ENCODE measurements at regions not wholly inside any gene's neighbourhood (a gene's known extent, or its start where the extent isn't known, plus 50 kb on each side); places are given as distances from the start of the nearest gene placed in this dataset.

DNA sequence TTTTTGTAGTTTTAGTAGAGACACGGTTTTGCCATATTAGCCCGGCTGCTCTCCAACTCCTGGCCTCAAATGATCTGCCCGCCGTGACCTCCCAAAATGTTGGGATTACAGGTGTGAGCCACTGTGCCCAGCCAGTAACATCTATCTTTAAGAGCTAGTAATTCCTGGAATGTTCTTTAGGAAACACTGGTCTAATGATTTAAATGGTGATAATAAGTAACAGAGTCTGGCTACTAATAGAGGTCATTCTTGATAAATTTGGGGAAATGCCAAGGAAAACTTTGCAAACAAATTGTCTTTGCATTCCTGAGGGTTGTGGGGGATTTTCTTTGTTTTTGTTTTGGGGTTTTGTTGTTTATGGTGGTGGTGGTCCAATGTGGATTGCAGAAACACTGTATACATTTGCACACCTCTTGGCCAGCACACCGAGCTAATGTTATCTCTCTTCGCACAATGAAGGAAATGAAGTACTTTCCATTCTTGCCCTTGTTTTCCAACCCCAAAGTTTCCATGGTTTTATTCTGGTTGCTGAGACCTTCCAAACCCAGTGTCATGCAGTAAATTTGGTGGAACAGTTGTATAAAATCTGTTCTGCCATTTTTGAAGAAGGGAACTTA, 51.3 kb upstream of the WIPF3 start:
- no peak overlapping the region for H3K4me3 ChIP-seq
- DNase-seq (no peak), ATAC-seq (no peak)
- H3K9me3 ChIP-seq, result no peaks in the 10 kb centered on the region
- TF ChIP-seq, protein P1, sequence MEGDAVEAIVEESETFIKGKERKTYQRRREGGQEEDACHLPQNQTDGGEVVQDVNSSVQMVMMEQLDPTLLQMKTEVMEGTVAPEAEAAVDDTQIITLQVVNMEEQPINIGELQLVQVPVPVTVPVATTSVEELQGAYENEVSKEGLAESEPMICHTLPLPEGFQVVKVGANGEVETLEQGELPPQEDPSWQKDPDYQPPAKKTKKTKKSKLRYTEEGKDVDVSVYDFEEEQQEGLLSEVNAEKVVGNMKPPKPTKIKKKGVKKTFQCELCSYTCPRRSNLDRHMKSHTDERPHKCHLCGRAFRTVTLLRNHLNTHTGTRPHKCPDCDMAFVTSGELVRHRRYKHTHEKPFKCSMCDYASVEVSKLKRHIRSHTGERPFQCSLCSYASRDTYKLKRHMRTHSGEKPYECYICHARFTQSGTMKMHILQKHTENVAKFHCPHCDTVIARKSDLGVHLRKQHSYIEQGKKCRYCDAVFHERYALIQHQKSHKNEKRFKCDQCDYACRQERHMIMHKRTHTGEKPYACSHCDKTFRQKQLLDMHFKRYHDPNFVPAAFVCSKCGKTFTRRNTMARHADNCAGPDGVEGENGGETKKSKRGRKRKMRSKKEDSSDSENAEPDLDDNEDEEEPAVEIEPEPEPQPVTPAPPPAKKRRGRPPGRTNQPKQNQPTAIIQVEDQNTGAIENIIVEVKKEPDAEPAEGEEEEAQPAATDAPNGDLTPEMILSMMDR (IDR thresholded peaks at IDR 0.05), result no peak
- no peaks in the 10 kb centered on the region for H3K36me3 ChIP-seq (ENCODE audit: low read depth)
- intact Hi-C loops (cut with DNase I, micrococcal nuclease), result no loop called here
- H3K4me1 ChIP-seq (ENCODE audit: low read depth), result no peaks in the 10 kb centered on the region

Small RNA genes in the stretch of these regions (microRNA-seq; reads per million reads assigned to microRNA genes)
- 1.9 reads per million for gene MIR550A3

Measured in mucosa of descending colon (tissue), 3 donors.